IMR-90 (cell line): ENCODE measurements at regions not wholly inside any gene's neighbourhood (a gene's known extent, or its start where the extent isn't known, plus 50 kb on each side); places are given as distances from the start of the nearest gene placed in this dataset.

Experiments used
- ATAC-seq: fragments of 200-7000 bp; cut with Tn5 transposase; 2 replicates; pipeline ENCODE4 v1.9.1; 2020; ENCODE audit warnings: low read depth, mild to moderate bottlenecking, moderate library complexity
- BruUV-seq: library from RNA; stranded (reverse); fragments of 400-500 nt; replicated peaks from 2 replicates; lab custom pipeline; 2021; lab: Mats Ljungman, UMichigan
- CTCF ChIA-PET: fragments of 300-600 bp; formaldehyde crosslinking; extraction: SDS; loops from one replicate; lab custom pipeline; 2021; ENCODE audit warnings: antibody characterized with exemption; lab: Yijun Ruan, JAX
- POLR2A ChIA-PET: fragments of 300-600 bp; sonication (Branson Sonifier 250); formaldehyde crosslinking; loops from one replicate; lab custom pipeline; 2022; ENCODE audit warnings: antibody characterized with exemption; ENCODE audit not compliant: unreplicated experiment; lab: Charles Lee
- DNase-seq: peaks from one replicate; pipeline ENCODE4 v3.0.0; 2013
- H2AFZ ChIP-seq: replicated peaks from 2 replicates; pipeline ENCODE3; 2013; ENCODE audit warnings: low read length, mild to moderate bottlenecking; ENCODE audit not compliant: poor library complexity
- H2AK5ac ChIP-seq: 2 replicates; pipeline ENCODE4 v1.6.1; 2013; ENCODE audit warnings: low read depth, low read length, inconsistent platforms
- H2AK9ac ChIP-seq: replicated peaks from 2 replicates; pipeline ENCODE3; 2013; ENCODE audit warnings: mild to moderate bottlenecking, low read depth, low read length, moderate library complexity; ENCODE audit not compliant: poor library complexity
- H2BK120ac ChIP-seq: 2 replicates; pipeline ENCODE4 v1.6.1; 2013; ENCODE audit warnings: low read depth, low read length, inconsistent platforms
- H2BK15ac ChIP-seq: 3 replicates; pipeline ENCODE4 v1.6.1; 2013; ENCODE audit warnings: low read depth, low read length, inconsistent platforms
- H2BK20ac ChIP-seq: 2 replicates; pipeline ENCODE4 v1.6.1; 2013; ENCODE audit warnings: low read depth, mild to moderate bottlenecking, inconsistent platforms, low read length, moderate library complexity
- H2BK5ac ChIP-seq: 2 replicates; pipeline ENCODE4 v1.6.1; 2013; ENCODE audit warnings: mild to moderate bottlenecking, low read depth, low read length, inconsistent platforms; ENCODE audit not compliant: poor library complexity, severe bottlenecking
- H3K14ac ChIP-seq: replicated peaks from 2 replicates; pipeline ENCODE4 v1.6.1; 2013; ENCODE audit warnings: low read depth, low read length, inconsistent platforms
- H3K18ac ChIP-seq: 2 replicates; pipeline ENCODE4 v1.6.1; 2013; ENCODE audit warnings: low read depth, low read length, control low read depth
- H3K23ac ChIP-seq: 2 replicates; pipeline ENCODE4 v1.6.1; 2013; ENCODE audit warnings: low read depth, low read length, inconsistent platforms
- H3K27ac ChIP-seq: 2 replicates; pipeline ENCODE4 v1.5.1; 2013; ENCODE audit warnings: mild to moderate bottlenecking, control low read depth, low read length; ENCODE audit not compliant: insufficient read depth
- H3K27me3 ChIP-seq: 2 replicates; pipeline ENCODE4 v1.6.1; 2013; ENCODE audit warnings: low read length; ENCODE audit not compliant: control insufficient read depth, insufficient read depth
- H3K36me3 ChIP-seq: 2 replicates; pipeline ENCODE4 v1.6.1; 2013; ENCODE audit warnings: low read length, mixed read lengths; ENCODE audit not compliant: control insufficient read depth, insufficient read depth
- H3K4ac ChIP-seq: 2 replicates; pipeline ENCODE4 v1.6.1; 2013; ENCODE audit warnings: low read depth, low read length, inconsistent platforms
- H3K4me1 ChIP-seq: 2 replicates; pipeline ENCODE4 v1.6.1; 2013; ENCODE audit warnings: low read length, mixed read lengths; ENCODE audit not compliant: control insufficient read depth, insufficient read depth
- H3K4me2 ChIP-seq: 2 replicates; pipeline ENCODE4 v1.6.1; 2013; ENCODE audit warnings: low read depth, mild to moderate bottlenecking, control low read depth, low read length, moderate library complexity
- H3K4me3 ChIP-seq: 2 replicates; pipeline ENCODE4 v1.5.1; 2013; ENCODE audit warnings: low read depth, mild to moderate bottlenecking, control low read depth, low read length, moderate library complexity; ENCODE audit not compliant: insufficient read depth
- H3K56ac ChIP-seq: 2 replicates; pipeline ENCODE4 v1.6.1; 2013; ENCODE audit warnings: low read length, inconsistent platforms; ENCODE audit not compliant: insufficient read depth; ENCODE audit errors: extremely low read depth
- H3K79me1 ChIP-seq, 2 experiments: 2 replicates each; pipeline ENCODE4 v1.6.1; 2013; ENCODE audit warnings: low read length in 2 of 2, inconsistent platforms in 1 of 2, low read depth in 1 of 2
- H3K9ac ChIP-seq: 2 replicates; pipeline ENCODE4 v1.6.1; 2013; ENCODE audit warnings: low read depth, low read length, control low read depth
- H3K9me1 ChIP-seq: 2 replicates; pipeline ENCODE4 v1.6.1; 2013; ENCODE audit warnings: low read length, inconsistent platforms; ENCODE audit not compliant: insufficient read depth
- H3K9me3 ChIP-seq: 2 replicates; pipeline ENCODE4 v1.6.1; 2013; ENCODE audit warnings: low read length; ENCODE audit not compliant: control insufficient read depth, insufficient read depth
- H4K20me1 ChIP-seq: 2 replicates; pipeline ENCODE4 v1.6.1; 2013; ENCODE audit warnings: low read length, inconsistent platforms; ENCODE audit not compliant: insufficient read depth
- H4K5ac ChIP-seq: 2 replicates; pipeline ENCODE4 v1.6.1; 2013; ENCODE audit warnings: mild to moderate bottlenecking, low read depth, low read length, control low read depth
- H4K8ac ChIP-seq, 2 experiments: 2 replicates each; pipeline ENCODE4 v1.6.1; 2013; ENCODE audit warnings: low read depth in 2 of 2, low read length in 2 of 2, control low read depth in 1 of 2, inconsistent platforms in 1 of 2
- H4K91ac ChIP-seq: 2 replicates; pipeline ENCODE4 v1.6.1; 2013; ENCODE audit warnings: low read depth, low read length, inconsistent platforms; ENCODE audit not compliant: insufficient read depth
- BHLHE40 ChIP-seq: fragments of 150-350 bp; IDR thresholded peaks from 2 replicates; pipeline ENCODE4 v1.6.1; 2016; ENCODE audit warnings: mild to moderate bottlenecking, low read depth, low read length
- CEBPB ChIP-seq: IDR thresholded peaks from 2 replicates; pipeline ENCODE4 v1.6.1; 2012; ENCODE audit warnings: low read depth, low read length, improper control_type of control experiment
- CHD1 ChIP-seq: IDR thresholded peaks from 2 replicates; pipeline ENCODE4 v1.6.1; 2012; ENCODE audit warnings: low read depth, low read length, improper control_type of control experiment
- CTCF ChIP-seq: conservative IDR thresholded peaks from 2 replicates; pipeline ENCODE4 v1.5.1; 2012; ENCODE audit warnings: mild to moderate bottlenecking, low read depth, low read length, improper control_type of control experiment
- ELK1 ChIP-seq: fragments of 150-350 bp; IDR thresholded peaks from 2 replicates; pipeline ENCODE4 v1.6.1; 2016; ENCODE audit warnings: low read depth, mild to moderate bottlenecking, low read length, moderate library complexity, borderline replicate concordance
- FOS ChIP-seq: fragments of 150-350 bp; IDR thresholded peaks from 2 replicates; pipeline ENCODE4 v1.6.1; 2016; ENCODE audit warnings: low read depth, low read length
- MAFK ChIP-seq: IDR thresholded peaks from 2 replicates; pipeline ENCODE4 v1.6.1; 2012; ENCODE audit warnings: low read depth, low read length, improper control_type of control experiment
- MAZ ChIP-seq: IDR thresholded peaks from 2 replicates; pipeline ENCODE4 v1.6.1; 2012; ENCODE audit warnings: low read depth, mild to moderate bottlenecking, low read length, improper control_type of control experiment, moderate library complexity, borderline replicate concordance
- MXI1 ChIP-seq: IDR thresholded peaks from 2 replicates; pipeline ENCODE4 v1.6.1; 2012; ENCODE audit warnings: low read depth, mild to moderate bottlenecking, low read length, moderate library complexity, borderline replicate concordance
- NFE2L2 ChIP-seq: fragments of 150-350 bp; IDR thresholded peaks from 2 replicates; pipeline ENCODE4 v1.6.1; 2016; ENCODE audit warnings: low read depth, mild to moderate bottlenecking, low read length
- POLR2A ChIP-seq: IDR thresholded peaks from 2 replicates; pipeline ENCODE4 v1.6.1; 2012; ENCODE audit warnings: mild to moderate bottlenecking, low read depth, low read length
- RAD21 ChIP-seq: IDR thresholded peaks from 2 replicates; pipeline ENCODE4 v1.6.1; 2012; ENCODE audit warnings: low read length, improper control_type of control experiment
- RCOR1 ChIP-seq: IDR thresholded peaks from 2 replicates; pipeline ENCODE4 v1.6.1; 2012; ENCODE audit warnings: mild to moderate bottlenecking, low read length, improper control_type of control experiment; ENCODE audit not compliant: insufficient replicate concordance
- RFX5 ChIP-seq: IDR thresholded peaks from 2 replicates; pipeline ENCODE4 v1.8.0; 2012; ENCODE audit warnings: low read depth, mild to moderate bottlenecking, low read length, moderate library complexity
- SMC3 ChIP-seq: fragments of 150-350 bp; IDR thresholded peaks from 2 replicates; pipeline ENCODE4 v1.6.1; 2016; ENCODE audit warnings: low read depth, mild to moderate bottlenecking, antibody characterized with exemption, low read length, moderate library complexity
- USF2 ChIP-seq: fragments of 150-350 bp; IDR thresholded peaks from 2 replicates; pipeline ENCODE4 v1.6.1; 2017; ENCODE audit warnings: mild to moderate bottlenecking, antibody characterized with exemption, low read length, low read depth
- WGBS, 2 experiments: methylation state at CpG; one replicate each; pipeline versions ENCODE4 v1.1.5 to v1.1.7; 2013; ENCODE audit warnings: missing lambda C conversion rate in 2 of 2; ENCODE audit not compliant: insufficient read length in 1 of 2; ENCODE audit errors: extremely low coverage in 2 of 2; 5-methylcytosine and 5-hydroxymethylcytosine counted together
- dilution Hi-C: fragments of 300-500 bp; cut with HindIII; formaldehyde crosslinking; loops from one replicate; pipeline ENCODE4 v1.14.3; 2018; ENCODE audit warnings: low sequenced_read_pairs; ENCODE audit not compliant: unreplicated experiment
- in situ Hi-C: fragments of 300-500 bp; cut with MboI; formaldehyde crosslinking; loops from 3 replicates; pipeline ENCODE4 v1.14.3; 2019; ENCODE audit warnings: low sequenced_read_pairs, inconsistent platforms, mixed read lengths
- intact Hi-C: fragments of 100-400 bp; cut with micrococcal nuclease; formaldehyde crosslinking; loops from 2 replicates; pipeline ENCODE4 v1.10.0; 2022

GRCh38 chr16:79792664-79793351 lies 192.3 kb upstream of the MAF start:
- Histone ChIP-seq H2AK5ac (no peak overlapping the region), H3K4me1 (no peaks in the 10 kb centered on the region), H2AK9ac (no peak overlapping the region), H4K91ac (no peak overlapping the region), H3K79me1 (no peaks in the 10 kb centered on the region), H4K5ac (no peak overlapping the region), H3K36me3 (no peaks in the 10 kb centered on the region), H3K4ac (no peak overlapping the region), H3K23ac (no peak overlapping the region), H3K4me2 (no peak overlapping the region), H3K9ac (no peak overlapping the region), H3K14ac (no peak overlapping the region), H2BK5ac (no peak overlapping the region), H3K27me3 (no peaks in the 10 kb centered on the region), H2BK20ac (no peak overlapping the region), H3K18ac (no peak overlapping the region), H3K9me1 (no peaks in the 10 kb centered on the region), H3K27ac (no peak overlapping the region), H3K4me3 (no peak overlapping the region), H2BK15ac (no peak overlapping the region), H2BK120ac (no peak overlapping the region), H3K56ac (no peak overlapping the region), H4K20me1 (no peaks in the 10 kb centered on the region), H2AFZ (no peak overlapping the region), H4K8ac (no peak overlapping the region), H3K9me3 (peaks cover 9% of the 10 kb centered on the region)
- BruUV-seq: no TSS peak
- TF ChIP-seq MXI1 (no peak), USF2 (no peak), BHLHE40 (no peak), SMC3 (no peak), ELK1 (no peak), RAD21 (no peak), MAZ (no peak), FOS (no peak), CTCF (no peak), RFX5 (no peak), CHD1 (no peak), CEBPB (no peak), POLR2A (no peak), NFE2L2 (no peak), RCOR1 (no peak), MAFK (no peak)
- CTCF ChIA-PET: no interaction called here
- POLR2A ChIA-PET: no interaction called here
- dilution Hi-C loops (no loop called here), in situ Hi-C loops (no loop called here), intact Hi-C loops (no loop called here)
- DNase-seq (no peak), ATAC-seq (no peak)
- WGBS, 2 experiments: no CpG with 5 or more reads among the region's 10 CpGs
